ENCODE measurements at regions not wholly inside any gene's neighbourhood (a gene's known extent, or its start where the extent isn't known, plus 50 kb on each side); places are given as distances from the start of the nearest gene placed in this dataset.

DNA sequence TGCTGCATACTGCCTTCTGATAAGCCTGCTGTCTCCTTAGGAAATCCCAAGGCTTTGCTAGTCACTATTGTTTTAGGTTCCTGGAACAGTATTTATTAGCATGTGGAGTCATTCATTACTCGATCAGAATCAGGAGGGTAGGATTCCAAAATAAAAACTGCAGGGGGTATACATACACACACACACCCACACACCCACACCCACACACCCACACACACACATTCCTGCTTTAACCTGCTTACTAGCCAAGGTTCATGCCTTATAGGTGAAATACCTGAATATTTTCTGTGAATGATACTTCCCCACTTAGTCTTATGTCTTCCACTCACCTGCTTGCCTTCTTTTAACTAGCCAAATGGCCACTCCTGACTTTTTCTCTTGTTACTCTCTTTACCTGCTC lies 325.1 kb downstream of the ADGRL2 start:
- Histone ChIP-seq H3K4me3 (no peak overlapping the region), H3K9me3 (no peaks in the 10 kb centered on the region), H3K27me3 (replicated peaks; ENCODE audit: insufficient read depth) (no peaks in the 10 kb centered on the region), H3K27ac (no peak overlapping the region), H3K36me3 (no peaks in the 10 kb centered on the region), H3K4me1 (ENCODE audit: control insufficient read depth in 1 of 2, low read depth in 2 of 2) (no peaks in the 10 kb centered on the region)
- ATAC-seq (ENCODE audit: insufficient number of reproducible peaks, low FRiP score, low read depth): no peak
- DNase-seq (ENCODE audit: low spot score): no peak
- TF ChIP-seq CTCF (IDR thresholded peaks at IDR 0.05): no peak

- no peak for TF ChIP-seq CTCF (IDR thresholded peaks at IDR 0.05)
- H3K27me3 ChIP-seq (replicated peaks; ENCODE audit: insufficient read depth): no peaks in the 10 kb centered on the region
- H3K4me3 ChIP-seq: no peak overlapping the region
- no peaks in the 10 kb centered on the region for H3K4me1 ChIP-seq (ENCODE audit: control insufficient read depth in 1 of 2, low read depth in 2 of 2)
- ATAC-seq (ENCODE audit: insufficient number of reproducible peaks, low FRiP score, low read depth): no peak
- no peaks in the 10 kb centered on the region for H3K9me3 ChIP-seq
- no peak for DNase-seq (ENCODE audit: low spot score)
- no peaks in the 10 kb centered on the region for H3K36me3 ChIP-seq
- H3K27ac ChIP-seq: no peak overlapping the region
Observed at GRCh38 chr1:82125119-82125518, 324.4 kb downstream of the ADGRL2 start.

DNA sequence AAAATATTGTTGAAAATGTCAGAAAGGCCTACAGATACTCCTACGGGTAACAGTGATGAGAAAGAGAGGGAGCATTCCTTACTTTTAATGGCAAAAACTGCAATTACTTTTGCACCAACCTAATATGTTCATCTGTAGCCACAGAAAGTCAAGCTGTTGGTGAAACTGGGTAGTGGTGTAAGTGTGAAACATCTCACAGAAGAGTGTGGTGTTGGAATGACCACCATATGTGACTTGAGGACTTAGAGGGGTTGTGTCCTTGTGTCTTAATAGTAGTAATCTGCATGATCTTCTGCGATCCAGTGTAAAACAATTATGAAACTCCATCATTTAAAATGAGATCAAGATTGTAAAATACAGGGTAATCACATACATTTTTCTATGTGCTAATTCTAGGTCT lies 320.7 kb downstream of the ADGRL2 start:
- Histone ChIP-seq H3K27me3 (replicated peaks; ENCODE audit: insufficient read depth) (no peaks in the 10 kb centered on the region), H3K4me3 (no peak overlapping the region), H3K9me3 (no peaks in the 10 kb centered on the region), H3K36me3 (no peaks in the 10 kb centered on the region), H3K4me1 (ENCODE audit: control insufficient read depth in 1 of 2, low read depth in 2 of 2) (no peaks in the 10 kb centered on the region), H3K27ac (no peak overlapping the region)
- no peak for ATAC-seq (ENCODE audit: insufficient number of reproducible peaks, low FRiP score, low read depth)
- no peak for DNase-seq (ENCODE audit: low spot score)
- no peak for TF ChIP-seq CTCF (IDR thresholded peaks at IDR 0.05)

DNA sequence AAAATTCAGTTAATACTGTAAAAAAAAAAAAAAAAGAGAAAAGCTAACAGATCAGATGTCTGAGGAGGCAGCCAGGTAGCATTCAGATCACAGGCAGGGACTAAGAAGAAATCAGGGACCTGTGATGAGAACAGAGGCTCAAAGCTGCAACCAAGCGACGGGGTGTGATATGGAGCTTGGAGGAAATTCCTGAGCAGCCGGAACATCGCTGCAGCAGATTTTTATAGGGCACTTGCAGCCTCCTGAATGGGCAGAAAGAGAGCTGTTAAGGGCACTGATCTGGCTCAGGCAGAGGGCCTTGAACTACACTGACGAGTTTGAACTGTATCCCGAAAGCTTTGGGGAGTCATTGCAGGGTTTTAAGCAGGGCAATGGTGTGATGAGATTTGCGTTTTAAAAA lies 315.4 kb downstream of the ADGRL2 start:
- Histone ChIP-seq H3K36me3 (no peaks in the 10 kb centered on the region), H3K27me3 (replicated peaks; ENCODE audit: insufficient read depth) (no peaks in the 10 kb centered on the region), H3K9me3 (no peaks in the 10 kb centered on the region), H3K4me3 (no peak overlapping the region), H3K27ac (no peak overlapping the region), H3K4me1 (ENCODE audit: control insufficient read depth in 1 of 2, low read depth in 2 of 2) (peaks cover under 1 to 2% of the 10 kb centered on the region in 2 donors)
- TF ChIP-seq CTCF (IDR thresholded peaks at IDR 0.05): no peak
- ATAC-seq (ENCODE audit: insufficient number of reproducible peaks, low FRiP score, low read depth): no peak
- DNase-seq (ENCODE audit: low spot score): no peak

- DNase-seq (ENCODE audit: low spot score): no peak
- Histone ChIP-seq H3K4me3 (no peak overlapping the region), H3K4me1 (ENCODE audit: control insufficient read depth in 1 of 2, low read depth in 2 of 2) (peaks cover 8 to 12% of the 10 kb centered on the region in 2 donors), H3K27ac (no peak overlapping the region), H3K27me3 (replicated peaks; ENCODE audit: insufficient read depth) (no peaks in the 10 kb centered on the region), H3K36me3 (no peaks in the 10 kb centered on the region), H3K9me3 (no peaks in the 10 kb centered on the region)
- no peak for ATAC-seq (ENCODE audit: insufficient number of reproducible peaks, low FRiP score, low read depth)
- TF ChIP-seq CTCF (IDR thresholded peaks at IDR 0.05): no peak
Observed at GRCh38 chr1:82114887-82115286, 314.2 kb downstream of the ADGRL2 start.

All from thoracic aorta (tissue), 2 donors.